CD4-positive, alpha-beta T cell treated with Interleukin-6 at 100 ng/mL for 8 hours (primary cell): ENCODE measurements at regions not wholly inside any gene's neighbourhood (a gene's known extent, or its start where the extent isn't known, plus 50 kb on each side); places are given as distances from the start of the nearest gene placed in this dataset.
"Not testable (repeated sequence)": the region's sequence is repeated elsewhere in the genome, so short reads cannot be mapped to it uniquely, and the experiment has no call there.

ENCODE experiments used
- DNase-seq: peaks from one replicate; pipeline ENCODE4 v3.0.0-alpha.2; 2020; ENCODE audit warnings: mixed read lengths, low spot score

DNA sequence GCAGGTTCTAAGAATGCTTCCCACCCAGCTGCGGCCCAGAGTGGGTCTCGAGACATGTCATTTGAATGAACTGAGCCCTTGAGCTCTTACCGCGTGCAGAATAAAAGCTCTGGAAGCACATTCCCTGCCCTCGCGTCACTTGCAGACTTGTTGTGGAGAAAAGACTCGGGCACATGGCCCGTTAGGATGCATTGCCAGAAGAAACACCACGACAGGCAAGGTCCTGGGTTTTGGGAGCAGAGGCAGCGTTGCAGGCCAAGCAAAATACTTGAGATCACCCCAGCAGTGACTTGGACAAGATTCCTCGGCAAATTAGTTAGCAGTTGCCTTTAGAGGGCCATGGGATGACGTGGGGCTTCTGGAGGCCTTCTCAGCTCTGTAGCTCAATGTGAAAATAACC, 170.8 kb upstream of the MSX2 start:
- no peak for DNase-seq

DNA sequence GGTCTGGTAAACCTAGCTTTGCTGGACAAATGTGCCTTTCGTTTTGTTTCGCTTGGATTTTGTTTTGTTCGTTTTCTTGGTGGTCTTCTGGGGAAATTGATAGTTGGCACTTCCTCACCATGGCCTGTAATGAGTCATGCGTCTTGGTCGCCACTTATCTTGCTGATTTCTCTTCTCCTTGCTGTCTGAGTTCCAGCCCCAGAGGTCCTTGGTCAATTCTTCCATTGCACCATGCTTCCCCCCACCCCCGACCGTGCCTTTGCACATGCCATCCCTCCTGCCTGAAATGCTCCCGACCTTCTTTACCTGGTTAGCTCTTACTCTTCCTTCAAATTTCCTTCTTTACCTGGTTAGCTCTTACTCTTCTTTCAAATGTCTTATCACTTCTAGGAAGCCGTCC, 168.7 kb upstream of the MSX2 start:
- DNase-seq = no peak

DNA sequence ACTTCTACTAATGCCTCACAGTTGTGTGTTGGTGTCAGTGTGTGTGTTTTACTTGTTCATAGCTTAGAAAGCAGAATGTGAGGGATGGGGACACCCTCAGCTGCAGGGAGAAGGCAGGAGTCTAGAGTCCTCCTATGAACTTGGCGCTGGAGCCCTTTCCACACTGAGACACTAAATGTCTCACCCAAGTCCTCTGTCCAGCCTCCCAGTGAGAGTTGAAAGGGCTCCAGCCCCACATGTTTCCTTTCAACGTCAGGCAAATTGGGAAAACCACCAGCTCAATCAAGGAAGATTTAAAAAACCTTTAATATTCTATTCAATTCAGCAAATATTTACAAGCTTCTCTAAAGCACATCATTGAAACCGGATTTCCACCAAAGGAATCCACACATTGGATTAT, 167.6 kb upstream of the MSX2 start:
- DNase-seq = no peak

DNA sequence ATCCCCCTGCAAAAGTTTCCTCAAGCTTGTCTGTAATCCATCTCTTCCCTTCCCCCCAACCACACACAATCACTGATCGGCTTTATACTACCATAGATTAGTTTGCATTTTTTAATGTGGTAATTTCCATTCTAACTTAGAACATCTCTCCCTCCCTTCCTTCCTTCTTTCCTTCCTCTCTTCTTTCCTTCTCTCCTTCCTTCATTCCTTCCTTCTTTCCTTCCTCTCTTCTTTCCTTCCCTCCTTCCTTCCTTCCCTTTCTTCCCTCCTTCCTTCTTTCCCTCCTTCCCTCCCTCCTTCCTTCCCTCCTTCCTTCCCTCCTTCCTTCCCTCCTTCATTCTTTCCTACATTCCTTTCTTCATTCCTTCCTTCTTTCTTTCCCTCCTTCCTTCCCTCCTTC, 166.2 kb upstream of the MSX2 start:
- DNase-seq = no peak

DNA sequence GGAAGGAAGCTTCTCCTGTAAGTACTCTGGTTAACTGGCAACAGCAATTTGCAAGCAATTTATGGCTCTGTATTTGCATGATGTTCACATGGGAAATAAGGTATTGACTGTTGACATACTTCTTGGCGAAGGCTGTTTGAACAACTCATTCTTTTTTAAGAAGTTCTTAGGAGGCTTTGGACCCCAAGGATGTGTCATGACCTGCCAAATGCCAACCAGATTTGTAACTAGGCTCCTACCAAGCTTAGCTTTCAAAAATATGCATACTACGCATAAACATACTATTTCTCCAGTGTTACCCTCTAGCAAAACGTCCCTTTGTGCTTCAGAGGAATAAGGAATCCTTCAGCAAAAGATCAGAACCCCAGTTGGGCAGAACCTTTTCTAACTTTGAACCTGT, 165.2 kb upstream of the MSX2 start:
- no peak for DNase-seq

DNA sequence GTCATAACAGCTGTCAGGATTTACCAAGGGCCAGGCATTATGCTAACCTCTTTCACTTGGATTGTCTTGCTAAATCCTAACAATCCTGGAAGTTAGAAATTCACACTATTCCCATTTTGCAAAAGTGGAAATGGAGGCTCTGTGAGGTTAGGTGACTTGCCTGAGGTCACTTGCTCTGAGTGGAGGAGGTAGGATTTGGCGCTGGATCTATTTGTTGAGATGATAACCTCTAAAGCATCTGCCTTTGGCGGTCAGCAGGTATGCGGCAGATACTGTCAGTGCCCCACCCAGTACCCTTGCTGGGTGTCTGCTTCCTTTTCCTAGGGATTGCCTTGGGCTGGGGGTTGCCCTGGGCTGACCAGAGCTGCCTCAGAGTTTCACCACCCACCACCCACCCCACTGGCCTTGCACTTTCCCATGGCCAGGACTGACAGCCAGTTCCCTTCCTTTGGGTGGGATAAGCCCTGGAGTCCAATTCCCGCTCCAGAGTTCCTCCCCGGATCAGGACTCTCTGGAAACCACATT, 164.8 kb upstream of the MSX2 start:
- DNase-seq = no peak

DNA sequence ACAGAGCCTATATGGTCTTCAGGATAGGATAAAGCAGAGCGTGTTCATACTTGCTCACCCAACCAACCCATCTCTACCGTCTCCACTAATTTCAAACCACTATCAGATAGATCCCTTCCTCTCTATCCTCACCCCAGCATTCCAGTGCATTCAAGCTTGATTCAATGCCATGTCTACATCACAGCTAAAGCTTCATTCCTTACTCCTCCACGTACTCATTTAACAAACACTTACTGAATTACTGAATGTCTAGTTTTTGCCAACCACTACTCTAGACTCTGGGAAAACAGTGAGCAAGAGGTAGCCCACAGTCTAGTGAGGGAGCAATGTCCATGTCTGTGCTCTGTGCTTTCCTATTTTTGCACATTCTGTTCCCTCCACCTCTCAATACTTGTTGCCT, 163.5 kb upstream of the MSX2 start:
- DNase-seq = no peak

DNA sequence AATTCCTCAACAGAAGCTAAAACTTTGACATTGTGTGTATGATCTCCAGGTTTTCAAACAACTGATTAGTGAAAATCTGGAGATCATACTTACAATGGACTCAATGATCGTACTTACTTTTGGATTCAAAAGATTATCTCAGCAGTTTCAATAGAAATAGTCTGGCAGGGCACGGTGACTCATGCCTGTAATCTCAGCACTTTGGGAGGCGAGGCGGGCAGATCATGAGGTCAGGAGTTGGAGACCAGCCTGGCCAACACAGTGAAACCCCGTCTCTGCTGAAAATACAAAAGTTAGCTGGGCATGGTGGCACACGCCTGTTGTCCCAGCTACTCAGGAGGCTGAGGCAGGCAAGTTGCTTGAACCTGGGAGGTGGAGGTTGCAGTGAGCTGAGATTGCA, 161.3 kb upstream of the MSX2 start:
- not testable (repeated sequence) for DNase-seq

DNA sequence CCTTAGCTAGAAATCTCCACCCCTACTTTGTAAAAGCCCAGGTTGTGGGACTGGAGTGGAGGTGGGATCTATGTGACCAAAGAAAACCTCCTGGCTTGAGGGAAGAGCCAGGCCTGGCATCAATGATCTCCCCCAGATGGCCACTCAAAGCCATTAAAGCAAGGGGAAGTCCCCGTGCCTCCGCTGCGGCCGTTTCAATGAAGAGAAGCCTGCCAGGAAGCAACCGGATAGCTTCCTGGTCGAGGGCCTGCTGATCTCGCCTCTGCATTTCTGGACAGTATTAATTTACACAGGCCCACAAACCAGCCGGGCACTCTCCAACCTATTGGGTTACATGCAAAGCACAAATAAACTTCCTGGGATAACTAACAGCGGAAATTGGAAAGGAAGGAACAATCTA, 160.5 kb upstream of the MSX2 start:
- no peak for DNase-seq

DNA sequence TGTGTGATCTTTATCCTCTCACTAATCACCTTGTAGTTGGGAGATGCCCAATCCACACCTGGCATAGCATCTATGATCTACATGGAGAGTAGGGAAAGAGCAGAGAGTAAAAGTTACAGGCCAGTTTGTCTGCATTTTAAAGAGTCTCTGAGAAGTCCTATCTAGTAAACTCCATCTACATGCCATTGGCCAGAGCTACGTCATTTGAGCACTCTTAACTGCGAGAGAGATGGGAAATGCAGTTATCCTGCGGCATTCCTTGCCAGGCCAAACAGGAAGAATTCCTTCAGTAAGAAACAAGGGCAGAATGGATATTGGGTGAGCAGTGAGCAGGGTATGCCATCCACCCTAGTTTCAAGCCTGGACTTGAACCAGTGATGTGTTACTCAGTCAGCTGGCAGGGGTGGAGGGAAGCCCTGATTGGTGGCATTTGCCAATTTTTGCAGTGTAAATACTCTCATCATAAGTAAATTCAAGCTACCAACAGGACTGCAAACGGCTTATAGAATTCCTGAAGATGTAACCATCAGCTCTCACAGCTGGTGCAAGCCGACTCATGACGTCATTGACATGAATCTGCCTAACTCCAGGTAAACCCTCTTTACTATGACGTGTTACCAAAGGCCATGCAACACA, 156.8 kb upstream of the MSX2 start:
- DNase-seq = no peak

DNA sequence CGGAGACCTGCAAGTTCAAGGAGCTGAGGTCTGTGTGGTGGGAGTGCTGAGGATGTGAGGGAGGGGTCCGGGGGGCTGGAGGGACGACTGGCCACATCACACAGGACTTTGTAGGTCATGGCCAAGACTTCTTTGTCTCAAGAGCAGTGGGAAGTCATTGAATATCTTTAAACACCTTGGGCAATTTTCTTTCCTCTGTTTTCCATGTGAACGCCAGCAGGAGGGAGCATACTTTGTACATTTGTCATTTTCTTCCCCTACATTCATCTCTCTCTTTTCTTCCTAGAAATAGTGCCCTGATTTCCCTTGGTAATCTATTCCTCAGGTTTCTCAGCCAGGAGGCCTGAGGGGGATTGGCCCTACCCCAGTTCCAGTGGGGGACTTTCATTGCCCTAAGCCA, 153.7 kb upstream of the MSX2 start:
- no peak for DNase-seq

DNA sequence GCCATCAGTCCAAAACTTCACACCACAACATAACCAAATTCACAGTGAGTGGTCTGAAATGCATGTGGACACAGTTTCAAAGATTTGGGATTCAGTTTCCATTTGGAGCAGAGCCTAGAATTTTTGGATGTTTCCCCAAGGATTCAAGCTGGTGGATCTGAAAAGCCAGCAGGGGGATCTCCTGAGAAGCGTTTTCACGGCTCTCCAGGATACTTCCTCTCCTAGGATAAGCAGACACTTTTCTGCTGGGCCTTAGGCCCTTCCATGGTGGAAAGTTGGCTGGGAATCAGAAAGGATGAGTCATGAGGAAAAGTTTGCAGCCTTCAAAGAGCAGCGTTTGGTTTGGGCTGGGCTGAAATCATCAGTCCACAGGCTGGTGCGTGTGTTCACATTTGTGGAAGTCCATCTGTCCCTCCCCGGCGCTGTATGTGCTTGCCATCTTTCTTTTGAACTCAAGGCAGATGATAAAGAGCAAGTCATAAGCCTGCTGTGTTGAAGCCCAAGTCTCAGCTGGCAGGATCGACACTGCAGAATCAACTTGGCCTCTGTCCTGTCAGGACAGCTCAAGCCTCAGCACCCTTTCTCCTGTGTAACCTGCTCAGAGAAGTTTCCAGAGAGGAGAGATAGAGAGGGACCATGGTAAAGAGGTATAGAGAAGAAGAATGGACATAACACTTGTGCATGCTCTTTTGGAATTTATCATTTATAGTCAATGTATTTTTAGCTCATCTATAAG, 152.6 kb upstream of the MSX2 start:
- no peak for DNase-seq

DNA sequence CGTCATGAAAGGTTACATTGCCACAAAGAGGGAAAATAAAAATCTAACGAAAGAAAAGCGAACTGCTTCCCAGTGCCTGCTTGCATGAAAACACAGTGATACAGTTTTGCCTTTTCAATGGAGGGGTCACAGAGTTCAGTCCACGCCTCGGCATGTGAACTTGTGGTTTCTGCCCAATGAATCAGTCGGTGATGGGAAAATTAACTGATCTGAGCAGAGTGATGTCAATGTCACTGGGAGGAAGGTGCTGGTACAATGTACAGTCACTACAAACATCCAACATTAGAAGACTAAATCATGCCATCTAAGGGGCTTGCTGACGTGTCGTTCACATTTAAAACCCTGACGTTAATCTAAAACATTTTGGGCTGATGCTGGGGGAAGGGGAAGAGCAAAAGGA, 151.8 kb upstream of the MSX2 start:
- no peak for DNase-seq

DNA sequence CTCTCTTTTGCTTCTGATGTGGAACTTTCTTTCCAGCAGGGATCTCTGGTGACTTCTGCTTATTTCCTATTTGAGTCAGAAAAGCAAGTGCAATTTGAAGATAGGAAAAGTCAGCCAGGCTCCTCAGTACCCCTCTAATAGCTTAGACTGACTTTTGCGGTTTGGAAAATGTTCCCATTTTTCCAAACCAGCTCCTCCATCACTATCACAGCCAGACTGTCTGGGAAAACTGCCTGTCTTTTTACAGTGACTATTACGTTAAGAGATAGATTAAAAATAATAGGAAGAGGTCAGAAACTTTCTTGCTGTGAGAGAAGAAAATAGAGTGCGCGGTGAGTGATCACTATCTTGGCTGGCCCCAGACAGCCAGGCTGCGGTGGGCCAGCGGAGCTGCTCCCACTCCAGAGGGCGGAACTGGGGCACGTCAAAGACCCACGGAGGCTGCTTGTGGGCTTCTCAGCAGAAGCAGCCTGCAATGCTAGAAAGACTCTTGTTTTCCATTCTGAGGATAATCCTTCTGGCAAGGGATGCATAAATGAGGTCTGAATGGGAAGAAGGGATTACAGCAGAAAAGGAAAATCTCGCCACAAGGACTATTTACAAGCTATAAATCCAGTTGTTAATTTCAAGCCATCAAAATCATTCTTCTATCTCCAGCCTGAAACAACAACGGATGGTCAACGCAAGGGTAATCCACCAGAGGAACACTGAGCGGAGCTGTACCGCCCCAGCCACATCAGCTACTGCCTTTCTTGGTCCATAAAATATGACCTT, 151.0 kb upstream of the MSX2 start:
- DNase-seq = no peak

DNA sequence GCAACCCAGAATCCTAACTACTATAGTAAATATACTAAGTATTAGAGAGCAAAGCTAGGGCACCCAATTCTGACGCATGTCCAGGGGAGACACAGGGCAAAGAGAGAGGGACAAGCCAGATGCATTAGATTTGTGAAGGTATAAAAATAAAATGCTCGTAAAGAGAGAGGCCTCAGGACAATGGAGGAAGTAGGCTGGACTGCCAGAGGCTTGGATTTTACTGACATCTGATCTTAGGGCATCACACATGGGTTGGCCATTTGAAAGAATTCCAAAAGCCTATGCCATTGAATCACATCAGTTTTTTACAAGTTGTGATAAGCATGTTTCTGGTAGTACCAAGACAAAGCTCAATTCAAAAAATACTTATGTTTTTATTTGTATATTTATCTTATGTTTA, 149.3 kb upstream of the MSX2 start:
- DNase-seq = no peak

DNA sequence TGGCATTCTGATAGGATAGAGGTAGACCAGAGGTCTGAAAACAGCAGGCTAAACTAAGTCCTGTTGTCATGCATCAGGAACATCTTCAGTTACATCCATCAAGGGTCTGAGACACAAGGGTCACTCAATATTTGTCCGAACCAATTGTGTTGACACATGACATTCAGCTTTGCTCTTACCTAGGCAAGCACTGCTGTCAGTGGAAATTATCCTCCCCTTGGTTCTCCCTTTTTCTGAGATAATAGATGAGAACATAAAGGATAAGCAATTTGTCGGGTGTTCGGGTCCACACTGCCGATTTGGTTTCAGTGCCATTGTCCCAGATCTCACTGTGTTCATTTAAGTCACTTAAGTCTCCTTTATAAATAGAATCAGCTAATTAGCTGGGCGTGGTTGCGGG, 148.3 kb upstream of the MSX2 start:
- DNase-seq = no peak

DNA sequence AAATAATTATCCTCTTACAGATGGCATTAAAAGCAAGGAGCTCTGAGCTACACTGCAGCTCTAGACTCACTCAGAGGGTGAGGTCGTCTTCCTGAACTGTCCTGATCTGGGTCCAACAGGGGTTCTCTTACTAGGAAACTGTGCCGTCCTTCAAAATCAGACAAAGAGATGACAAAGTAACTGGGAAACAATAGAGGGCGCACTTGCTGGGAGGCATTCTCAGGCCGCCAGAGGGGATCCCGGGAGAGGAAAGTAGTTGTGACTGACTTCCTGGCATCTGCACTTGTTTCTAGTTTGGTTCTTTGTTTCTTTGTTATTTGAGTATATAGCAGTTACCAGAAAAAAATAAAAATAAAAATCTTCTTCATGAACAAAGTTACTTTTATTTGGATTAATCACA, 142.9 kb upstream of the MSX2 start:
- DNase-seq = no peak

DNA sequence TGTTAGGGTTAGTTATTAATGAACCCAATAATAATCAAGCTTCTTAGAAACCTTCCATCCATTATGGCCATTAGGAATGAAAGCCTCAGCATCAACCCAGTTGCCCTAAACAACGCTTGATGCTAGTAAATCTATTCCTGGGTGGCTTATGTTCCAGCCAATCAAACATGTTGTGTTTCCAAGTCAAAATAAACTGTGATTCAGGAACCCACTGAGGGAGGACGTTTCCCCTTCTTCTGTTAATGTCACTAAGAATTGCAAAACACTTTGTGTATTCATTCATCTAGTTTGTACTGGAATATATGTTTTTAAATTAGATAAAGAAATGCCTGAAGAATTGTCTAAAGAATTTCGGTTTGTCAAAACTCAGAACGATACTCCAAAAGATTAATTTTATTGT, 142.5 kb upstream of the MSX2 start:
- DNase-seq = no peak

DNA sequence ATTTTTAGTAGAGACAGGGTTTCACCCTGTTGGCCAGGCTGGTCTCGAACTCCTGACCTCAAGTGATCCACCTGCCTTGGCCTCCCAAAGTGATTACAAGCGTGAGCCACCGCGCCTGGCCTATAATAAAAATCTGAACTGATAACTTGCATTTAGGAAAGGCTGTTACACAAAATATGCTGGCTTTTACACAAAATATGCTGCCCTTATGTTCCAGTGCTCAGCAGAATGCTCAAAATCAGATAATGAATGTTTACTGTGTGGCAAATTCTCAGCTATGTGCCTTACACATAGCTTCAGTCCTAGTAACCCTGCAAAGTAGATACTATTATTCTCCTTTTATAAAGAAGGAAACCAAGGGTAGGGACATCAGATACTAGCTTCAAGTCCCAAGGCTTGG, 141.3 kb upstream of the MSX2 start:
- DNase-seq = no peak

DNA sequence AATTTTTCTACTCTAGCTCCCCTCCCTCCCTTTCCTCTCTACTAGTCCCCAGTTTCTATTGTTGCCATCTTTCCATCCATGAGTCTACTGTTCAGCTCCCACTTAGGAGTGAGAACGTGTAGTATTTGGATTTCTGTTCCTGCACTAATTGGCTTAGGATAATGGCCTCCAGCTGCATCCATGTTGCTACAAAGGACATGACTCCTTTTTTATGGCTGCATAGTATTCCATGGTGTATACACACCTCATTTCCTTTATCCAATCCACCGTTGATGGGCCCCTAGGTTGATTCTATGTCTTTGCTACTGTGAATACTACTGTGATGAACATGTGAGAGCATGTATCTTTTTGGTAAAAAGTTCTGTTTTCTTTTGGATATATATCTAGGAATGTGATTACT, 138.9 kb upstream of the MSX2 start:
- DNase-seq = no peak

DNA sequence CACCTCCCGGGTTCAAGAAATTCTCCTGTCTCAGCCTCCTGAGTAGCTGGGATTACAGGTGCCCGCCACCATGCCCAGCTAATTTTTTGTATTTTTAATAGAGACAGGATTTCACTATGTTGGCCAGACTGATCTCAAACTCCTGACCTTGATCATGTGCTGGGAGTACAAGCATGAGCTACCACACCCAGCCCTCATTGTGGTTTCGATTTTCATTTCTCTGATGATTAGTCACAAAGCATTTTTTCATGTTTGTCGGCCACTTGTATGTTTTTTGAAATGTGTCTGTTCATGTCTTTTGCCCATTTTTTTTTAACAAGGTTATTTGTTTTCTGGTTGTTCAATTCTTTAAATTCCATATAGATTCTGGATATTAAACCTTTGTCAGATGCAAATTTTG, 138.2 kb upstream of the MSX2 start:
- not testable (repeated sequence) for DNase-seq

DNA sequence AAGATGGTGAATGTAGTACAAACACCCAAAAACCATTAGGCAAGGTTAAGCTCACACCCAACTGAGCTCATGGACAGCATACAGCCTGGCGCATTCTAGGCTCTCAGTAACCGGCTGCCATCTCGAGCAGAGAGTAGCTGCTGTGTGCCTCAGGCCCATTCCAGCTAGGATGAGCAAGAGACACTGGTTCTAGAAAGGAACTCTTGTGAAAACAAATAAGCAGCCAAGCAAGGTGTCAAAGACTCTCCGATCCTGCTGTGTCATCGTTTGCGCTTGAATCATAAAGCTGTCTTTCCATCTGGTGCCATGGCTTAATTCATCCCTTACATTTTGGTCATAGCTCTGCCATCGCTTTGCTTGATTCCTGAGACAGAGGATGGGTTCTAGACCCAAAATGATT, 135.4 kb upstream of the MSX2 start:
- no peak for DNase-seq

DNA sequence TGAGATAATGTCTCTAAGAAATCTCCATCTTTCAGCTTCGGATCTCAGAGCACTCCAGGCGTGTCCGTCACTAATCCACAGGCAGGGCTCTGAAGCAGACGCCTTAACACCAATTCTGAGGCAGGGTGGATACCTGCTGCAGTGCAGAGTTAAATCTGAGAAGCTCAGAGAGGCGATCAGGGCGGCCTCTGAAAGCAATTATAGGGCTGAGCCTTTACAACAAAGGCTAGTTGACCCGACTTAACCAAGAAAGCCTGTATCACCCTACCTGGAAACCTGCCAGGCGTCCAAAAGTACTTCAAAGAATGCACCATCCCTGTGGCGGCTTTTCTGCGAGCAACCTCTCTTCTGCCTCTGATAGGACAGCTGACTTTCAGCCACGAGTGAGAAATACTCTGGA, 134.8 kb upstream of the MSX2 start:
- DNase-seq = no peak
